Esophagus muscularis mucosa (tissue), 4 donors: ENCODE measurements at regions not wholly inside any gene's neighbourhood (a gene's known extent, or its start where the extent isn't known, plus 50 kb on each side); places are given as distances from the start of the nearest gene placed in this dataset.

Source experiments
- EP300 ChIP-seq: sonication (generic); formaldehyde crosslinking; IDR thresholded peaks from one replicate; pipeline ENCODE4 v1.6.1; 2017; ENCODE audit warnings: antibody characterized with exemption
- POLR2A ChIP-seq: fragments of 450-650 bp; IDR thresholded peaks from one replicate; pipeline ENCODE4 v1.6.1; 2017; ENCODE audit warnings: antibody characterized with exemption, moderate library complexity, mild to moderate bottlenecking, low read depth
- POLR2AphosphoS5 ChIP-seq, 2 donors: sonication (generic); formaldehyde crosslinking; IDR thresholded peaks; one replicate each; pipeline ENCODE4 v1.6.1; 2017; ENCODE audit warnings: antibody characterized with exemption in 2 of 2
- TF ChIP-seq, protein P1 (sequence below), 3 experiments: fragments of 200-600 bp in 2 of 3; fragments of 450-650 bp in 1 of 3; sonication (generic) in 2 of 3; IDR thresholded peaks; one replicate each; pipeline ENCODE4 v1.5.1; 2017 to 2019; ENCODE audit warnings: antibody characterized with exemption in 3 of 3, mild to moderate bottlenecking in 2 of 3, moderate library complexity in 1 of 3

DNA sequence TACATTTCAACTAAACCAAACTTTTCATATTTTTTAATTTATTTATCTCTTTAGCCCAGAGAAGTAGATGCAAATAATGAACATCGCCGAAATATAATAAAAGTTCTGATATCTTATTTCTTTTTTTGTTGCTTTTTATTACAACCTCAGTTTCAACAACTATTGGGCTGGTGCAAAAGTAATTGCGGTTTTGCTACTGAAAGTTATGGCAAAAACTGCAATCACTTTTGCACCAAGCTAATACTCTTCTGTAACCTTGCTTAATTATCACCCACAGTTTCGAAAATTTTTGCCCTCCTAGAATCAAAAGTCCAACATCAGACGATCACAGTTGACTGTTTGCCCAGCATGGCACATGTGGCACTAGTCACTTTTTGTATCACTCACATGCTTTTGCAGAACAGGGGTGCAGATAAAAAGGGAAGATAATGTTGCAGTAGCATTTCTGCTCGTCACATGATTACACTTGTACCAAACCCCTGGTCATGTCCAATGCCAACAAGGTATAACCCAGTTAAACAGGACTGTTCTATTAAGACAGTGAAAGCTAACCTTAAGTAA lies 242.4 kb upstream of the GALNT5 start:
- TF ChIP-seq, protein P1, sequence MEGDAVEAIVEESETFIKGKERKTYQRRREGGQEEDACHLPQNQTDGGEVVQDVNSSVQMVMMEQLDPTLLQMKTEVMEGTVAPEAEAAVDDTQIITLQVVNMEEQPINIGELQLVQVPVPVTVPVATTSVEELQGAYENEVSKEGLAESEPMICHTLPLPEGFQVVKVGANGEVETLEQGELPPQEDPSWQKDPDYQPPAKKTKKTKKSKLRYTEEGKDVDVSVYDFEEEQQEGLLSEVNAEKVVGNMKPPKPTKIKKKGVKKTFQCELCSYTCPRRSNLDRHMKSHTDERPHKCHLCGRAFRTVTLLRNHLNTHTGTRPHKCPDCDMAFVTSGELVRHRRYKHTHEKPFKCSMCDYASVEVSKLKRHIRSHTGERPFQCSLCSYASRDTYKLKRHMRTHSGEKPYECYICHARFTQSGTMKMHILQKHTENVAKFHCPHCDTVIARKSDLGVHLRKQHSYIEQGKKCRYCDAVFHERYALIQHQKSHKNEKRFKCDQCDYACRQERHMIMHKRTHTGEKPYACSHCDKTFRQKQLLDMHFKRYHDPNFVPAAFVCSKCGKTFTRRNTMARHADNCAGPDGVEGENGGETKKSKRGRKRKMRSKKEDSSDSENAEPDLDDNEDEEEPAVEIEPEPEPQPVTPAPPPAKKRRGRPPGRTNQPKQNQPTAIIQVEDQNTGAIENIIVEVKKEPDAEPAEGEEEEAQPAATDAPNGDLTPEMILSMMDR (IDR thresholded peaks at IDR 0.05) = no peak
- TF ChIP-seq POLR2A = no peak
- TF ChIP-seq POLR2AphosphoS5 (IDR thresholded peaks at IDR 0.05) = no peak
- TF ChIP-seq EP300 = no peak
